ENCODE measurements at regions not wholly inside any gene's neighbourhood (a gene's known extent, or its start where the extent isn't known, plus 50 kb on each side); places are given as distances from the start of the nearest gene placed in this dataset.

DNA sequence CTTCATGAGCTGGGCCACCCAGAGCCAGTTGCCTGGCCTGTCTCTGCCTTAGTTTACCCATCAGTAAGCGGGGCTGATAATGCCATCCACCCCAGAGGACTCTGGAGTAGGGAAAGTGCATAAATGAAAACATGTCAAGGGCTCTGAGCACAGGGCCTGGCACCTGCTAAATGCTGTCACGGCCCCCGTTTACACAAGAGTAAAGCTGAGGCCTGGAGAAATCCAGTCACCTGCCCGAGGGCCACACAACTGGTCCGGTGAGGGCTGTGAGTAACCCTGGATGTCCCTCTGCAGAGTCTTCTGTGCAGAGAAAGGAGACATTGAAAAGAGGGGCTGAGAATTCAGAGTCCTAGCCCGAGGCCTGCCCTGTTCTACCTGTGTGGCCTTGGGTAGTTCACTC is 110.6 kb upstream of the ANO1 start:
- TF ChIP-seq, protein P1, sequence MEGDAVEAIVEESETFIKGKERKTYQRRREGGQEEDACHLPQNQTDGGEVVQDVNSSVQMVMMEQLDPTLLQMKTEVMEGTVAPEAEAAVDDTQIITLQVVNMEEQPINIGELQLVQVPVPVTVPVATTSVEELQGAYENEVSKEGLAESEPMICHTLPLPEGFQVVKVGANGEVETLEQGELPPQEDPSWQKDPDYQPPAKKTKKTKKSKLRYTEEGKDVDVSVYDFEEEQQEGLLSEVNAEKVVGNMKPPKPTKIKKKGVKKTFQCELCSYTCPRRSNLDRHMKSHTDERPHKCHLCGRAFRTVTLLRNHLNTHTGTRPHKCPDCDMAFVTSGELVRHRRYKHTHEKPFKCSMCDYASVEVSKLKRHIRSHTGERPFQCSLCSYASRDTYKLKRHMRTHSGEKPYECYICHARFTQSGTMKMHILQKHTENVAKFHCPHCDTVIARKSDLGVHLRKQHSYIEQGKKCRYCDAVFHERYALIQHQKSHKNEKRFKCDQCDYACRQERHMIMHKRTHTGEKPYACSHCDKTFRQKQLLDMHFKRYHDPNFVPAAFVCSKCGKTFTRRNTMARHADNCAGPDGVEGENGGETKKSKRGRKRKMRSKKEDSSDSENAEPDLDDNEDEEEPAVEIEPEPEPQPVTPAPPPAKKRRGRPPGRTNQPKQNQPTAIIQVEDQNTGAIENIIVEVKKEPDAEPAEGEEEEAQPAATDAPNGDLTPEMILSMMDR (IDR thresholded peaks at IDR 0.05; ENCODE audit: low read depth, low read length) = no peak
- H3K4me3 ChIP-seq (ENCODE audit: low read depth, low read length) = no peak overlapping the region

DNA sequence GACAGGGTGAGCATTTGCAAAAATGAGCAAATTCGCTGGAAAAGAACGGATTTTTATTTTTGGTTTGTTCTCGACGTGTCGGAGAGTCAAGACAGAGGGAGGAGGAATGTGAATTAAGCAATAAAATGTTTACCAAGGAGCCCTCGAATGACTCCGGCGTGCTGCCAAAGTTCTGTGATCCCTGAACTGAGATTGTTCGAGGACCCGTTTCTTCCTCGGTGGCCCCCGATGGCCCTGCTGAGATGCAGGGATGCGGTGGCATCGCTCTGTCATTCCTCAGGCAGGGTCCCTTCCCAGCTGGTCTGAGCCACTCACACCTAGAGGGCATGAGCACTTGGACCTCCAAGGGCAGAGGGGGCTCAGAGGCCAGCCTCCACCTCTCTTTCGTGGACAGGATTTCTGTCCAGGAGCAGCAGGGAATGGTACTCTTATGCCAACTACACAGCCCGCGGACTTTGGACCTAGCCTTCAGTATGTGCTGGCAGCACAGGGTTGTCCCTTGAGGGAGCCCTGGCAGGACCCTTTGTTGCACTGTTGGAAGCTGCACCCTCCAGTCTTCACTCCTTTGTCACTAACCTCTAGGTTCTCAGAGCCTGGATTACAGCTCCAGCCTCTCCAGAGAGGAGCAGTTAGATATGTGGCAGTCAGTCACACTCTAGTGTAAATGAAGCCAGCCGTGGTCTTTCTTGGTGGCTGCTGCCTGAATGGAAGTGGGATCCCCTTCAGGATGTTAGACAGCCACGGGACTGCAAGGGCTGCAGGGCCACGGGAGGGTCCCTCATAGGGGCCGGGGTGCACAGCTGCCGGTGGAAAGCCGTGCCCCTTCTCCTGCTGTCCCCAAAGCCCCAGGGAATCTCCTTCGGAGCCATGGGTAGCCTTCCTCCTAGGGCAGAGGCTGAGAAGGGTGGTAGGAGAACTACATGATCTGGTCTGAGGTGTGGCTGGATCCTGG is 109.4 kb upstream of the ANO1 start:
- no peak for DNase-seq
- no peak overlapping the region for H3K4me3 ChIP-seq (ENCODE audit: low read depth, low read length)
- no peaks in the 10 kb centered on the region for H3K36me3 ChIP-seq
- H3K27me3 ChIP-seq = no peaks in the 10 kb centered on the region
- H3K4me1 ChIP-seq = no peaks in the 10 kb centered on the region
- TF ChIP-seq, protein P1 (IDR thresholded peaks at IDR 0.05; ENCODE audit: low read depth, low read length) = no peak
- H3K9me3 ChIP-seq = no peaks in the 10 kb centered on the region

More for the DNA sequence above, 110.6 kb upstream of the ANO1 start:
- Histone ChIP-seq H3K4me1 (no peaks in the 10 kb centered on the region), H3K36me3 (no peaks in the 10 kb centered on the region), H3K9me3 (no peaks in the 10 kb centered on the region), H3K27me3 (no peaks in the 10 kb centered on the region)
- DNase-seq = no peak

DNA sequence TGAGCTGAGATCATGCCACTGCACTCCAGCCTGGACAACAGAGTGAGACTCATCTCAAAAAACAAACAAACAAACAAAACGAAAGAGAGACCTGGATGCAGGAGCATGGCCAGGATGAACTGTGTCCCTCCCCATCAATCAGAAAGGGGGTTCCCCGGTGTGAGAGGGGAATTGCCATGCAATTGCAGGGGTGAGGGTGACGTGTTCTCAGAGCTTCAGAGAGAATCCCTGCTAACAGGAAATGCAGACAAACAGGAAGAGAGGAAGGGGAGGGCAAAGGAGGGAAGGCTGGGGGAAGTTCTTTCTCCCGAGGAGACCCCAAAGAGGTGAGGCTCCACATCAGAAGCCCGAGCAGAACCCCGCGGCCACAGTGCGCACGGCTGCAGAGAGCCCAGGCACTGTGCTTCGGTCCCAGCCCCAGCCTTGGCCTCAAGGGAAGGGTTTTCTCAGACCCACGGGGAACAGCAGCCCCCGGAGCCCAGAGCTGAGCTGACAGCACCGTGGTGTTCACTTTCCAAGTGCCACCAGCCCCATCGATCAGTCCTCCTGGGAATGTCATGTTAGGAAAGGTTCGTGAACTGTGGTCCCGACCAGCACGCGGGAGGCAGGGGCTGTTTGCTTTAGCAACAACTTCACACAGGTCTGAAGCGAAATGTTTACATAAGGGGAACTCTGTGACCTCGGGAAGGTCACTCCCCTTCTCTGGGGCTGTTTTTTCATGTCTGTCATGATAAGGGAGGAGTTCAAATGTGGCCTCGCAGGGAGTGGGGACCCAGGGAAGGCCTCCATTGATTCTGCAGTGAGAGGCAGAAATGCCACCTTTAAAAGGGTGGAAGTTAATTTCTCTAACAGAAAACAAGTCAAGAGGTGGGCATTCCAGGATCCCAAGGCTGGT is 108.0 kb upstream of the ANO1 start:
- no peaks in the 10 kb centered on the region for H3K27me3 ChIP-seq
- TF ChIP-seq, protein P1 (IDR thresholded peaks at IDR 0.05; ENCODE audit: low read depth, low read length) = no peak
- no peaks in the 10 kb centered on the region for H3K4me1 ChIP-seq
- no peaks in the 10 kb centered on the region for H3K36me3 ChIP-seq
- DNase-seq = no peak
- no peak overlapping the region for H3K4me3 ChIP-seq (ENCODE audit: low read depth, low read length)
- H3K9me3 ChIP-seq = no peaks in the 10 kb centered on the region

- no peaks in the 10 kb centered on the region for H3K27me3 ChIP-seq
- no peak for DNase-seq
- no peaks in the 10 kb centered on the region for H3K9me3 ChIP-seq
- H3K36me3 ChIP-seq = no peaks in the 10 kb centered on the region
- no peak overlapping the region for H3K4me3 ChIP-seq (ENCODE audit: low read depth, low read length)
- no peaks in the 10 kb centered on the region for H3K4me1 ChIP-seq
- TF ChIP-seq, protein P1 (IDR thresholded peaks at IDR 0.05; ENCODE audit: low read depth, low read length) = no peak
Measured at GRCh38 chr11:69970785-69971535, 107.2 kb upstream of the ANO1 start.

GRCh38 chr11:69971741-69972140 is 106.4 kb upstream of the ANO1 start:
- TF ChIP-seq, protein P1 (IDR thresholded peaks at IDR 0.05; ENCODE audit: low read depth, low read length) = no peak
- H3K27me3 ChIP-seq = no peaks in the 10 kb centered on the region
- H3K4me3 ChIP-seq (ENCODE audit: low read depth, low read length) = no peak overlapping the region

More at GRCh38 chr11:69971741-69972140, 106.4 kb upstream of the ANO1 start:
- H3K9me3 ChIP-seq = no peaks in the 10 kb centered on the region
- no peak for DNase-seq
- no peaks in the 10 kb centered on the region for H3K36me3 ChIP-seq
- no peaks in the 10 kb centered on the region for H3K4me1 ChIP-seq
